K562 (cell line): ENCODE measurements at regions not wholly inside any gene's neighbourhood (a gene's known extent, or its start where the extent isn't known, plus 50 kb on each side); places are given as distances from the start of the nearest gene placed in this dataset.

Source experiments
- BCL6 ChIP-seq: fragments of 250-450 bp; sonication (Bioruptor Pico); IDR thresholded peaks from 2 replicates; pipeline ENCODE4 v1.4.0; 2020
- CHD7 ChIP-seq: fragments of 200-600 bp; sonication (generic); IDR thresholded peaks from one replicate; pipeline ENCODE4 v1.6.1; 2012; ENCODE audit warnings: mild to moderate bottlenecking, low read depth, low read length, inconsistent platforms
- DDX20 ChIP-seq: fragments of 450-650 bp; IDR thresholded peaks from 2 replicates; pipeline ENCODE4 v1.6.1; 2016; ENCODE audit warnings: missing genetic modification characterization, low read depth, mild to moderate bottlenecking, missing compliant biosample characterization, moderate library complexity
- ELF4 ChIP-seq: fragments of 450-650 bp; formaldehyde crosslinking; IDR thresholded peaks from 2 replicates; pipeline ENCODE4 v1.4.0; 2022; ENCODE audit warnings: missing genetic modification characterization
- FOXA1 ChIP-seq: fragments of 450-650 bp; IDR thresholded peaks from 2 replicates; pipeline ENCODE4 v1.6.1; 2016; ENCODE audit warnings: mild to moderate bottlenecking, borderline replicate concordance
- HDAC3 ChIP-seq: fragments of 450-650 bp; IDR thresholded peaks from 2 replicates; pipeline ENCODE4 v1.6.1; 2018; ENCODE audit warnings: borderline replicate concordance, mild to moderate bottlenecking, moderate library complexity; ENCODE audit not compliant: partially characterized antibody
- POU5F1 ChIP-seq: fragments of 150-350 bp; IDR thresholded peaks from 2 replicates; pipeline ENCODE4 v1.6.1; 2014; ENCODE audit warnings: borderline replicate concordance, low read length, low read depth, mild to moderate bottlenecking; ENCODE audit not compliant: partially characterized antibody
- STAG1 ChIP-seq: sonication (generic); formaldehyde crosslinking; IDR thresholded peaks from 2 replicates; pipeline ENCODE4 v1.5.0; 2020; ENCODE audit warnings: missing genetic modification reagents, borderline replicate concordance
- SUPT5H ChIP-seq: fragments of 450-650 bp; IDR thresholded peaks from 2 replicates; pipeline ENCODE4 v1.6.1; 2016
- ZBTB8A ChIP-seq: fragments of 450-650 bp; IDR thresholded peaks from 2 replicates; pipeline ENCODE4 v1.6.1; 2018; ENCODE audit warnings: mild to moderate bottlenecking, moderate library complexity; ENCODE audit not compliant: partially characterized antibody

GRCh38 chr4:35993606-35994005 lies 250.7 kb downstream of the ARAP2 start (continued):
- TF ChIP-seq CHD7 (no peak), FOXA1 (no peak), DDX20 (tag) (no peak), ELF4 (CRISPR knock-in tag) (no peak), HDAC3 (no peak), BCL6 (CRISPR knock-in tag) (no peak), STAG1 (CRISPR knock-in tag) (no peak), POU5F1 (no peak), SUPT5H (no peak), ZBTB8A (no peak)
